ENCODE measurements at regions not wholly inside any gene's neighbourhood (a gene's known extent, or its start where the extent isn't known, plus 50 kb on each side); places are given as distances from the start of the nearest gene placed in this dataset.

- Histone ChIP-seq H3K9me3 (ENCODE audit: low read depth) (no peaks in the 10 kb centered on the region), H3K4me3 (no peak overlapping the region), H3K9me2 (replicated peaks; ENCODE audit: insufficient read depth) (no peaks in the 10 kb centered on the region), H3K4me2 (no peak overlapping the region), H2AFZ (no peak overlapping the region), H3K79me2 (no peaks in the 10 kb centered on the region), H3K27me3 (no peaks in the 10 kb centered on the region), H3K36me3 (replicated peaks; ENCODE audit: insufficient read depth, low read depth) (no peaks in the 10 kb centered on the region), H3K27ac (no peak overlapping the region), H3K4me1 (ENCODE audit: insufficient read depth) (no peaks in the 10 kb centered on the region), H4K20me1 (ENCODE audit: insufficient read depth, poor library complexity, severe bottlenecking) (no peaks in the 10 kb centered on the region)
- DNase-seq (ENCODE audit: low spot score): no peak
- TF ChIP-seq EZH2 (IDR thresholded peaks at IDR 0.05; ENCODE audit: borderline replicate concordance) (no peak), CTCF (IDR thresholded peaks at IDR 0.05; ENCODE audit: poor library complexity) (no peak), EZH2phosphoT487 (IDR thresholded peaks at IDR 0.05; ENCODE audit: low read depth, severe bottlenecking, unreplicated experiment) (no peak)
- 48% methylated on average over 1 of the region's 1 CpG for WGBS (ENCODE audit: low lambda C conversion rate, missing lambda C conversion rate)
Observed at GRCh38 chr13:82674546-82674945, 1207.7 kb downstream of the SLITRK1 start.

- no peaks in the 10 kb centered on the region for H3K4me1 ChIP-seq (ENCODE audit: insufficient read depth)
- H3K79me2 ChIP-seq: no peaks in the 10 kb centered on the region
- DNase-seq (ENCODE audit: low spot score): no peak
- H3K27me3 ChIP-seq: no peaks in the 10 kb centered on the region
- H3K9me2 ChIP-seq (replicated peaks; ENCODE audit: insufficient read depth): no peaks in the 10 kb centered on the region
- H3K36me3 ChIP-seq (replicated peaks; ENCODE audit: insufficient read depth, low read depth): no peaks in the 10 kb centered on the region
- WGBS (ENCODE audit: low lambda C conversion rate, missing lambda C conversion rate): 91% methylated on average over 2 of the region's 2 CpGs
- H3K27ac ChIP-seq: no peak overlapping the region
- H3K9me3 ChIP-seq (ENCODE audit: low read depth): no peaks in the 10 kb centered on the region
- H3K4me3 ChIP-seq: no peak overlapping the region
- H2AFZ ChIP-seq: no peak overlapping the region
- no peaks in the 10 kb centered on the region for H4K20me1 ChIP-seq (ENCODE audit: insufficient read depth, poor library complexity, severe bottlenecking)
- TF ChIP-seq EZH2phosphoT487 (IDR thresholded peaks at IDR 0.05; ENCODE audit: low read depth, severe bottlenecking, unreplicated experiment) (no peak), CTCF (IDR thresholded peaks at IDR 0.05; ENCODE audit: poor library complexity) (no peak), EZH2 (IDR thresholded peaks at IDR 0.05; ENCODE audit: borderline replicate concordance) (no peak)
- H3K4me2 ChIP-seq: no peak overlapping the region
Observed at GRCh38 chr13:82672248-82672647, 1210.0 kb downstream of the SLITRK1 start.

- no peak overlapping the region for H3K4me3 ChIP-seq
Observed at GRCh38 chr13:82664183-82664582, 1218.1 kb downstream of the SLITRK1 start.

More at GRCh38 chr13:82664183-82664582, 1218.1 kb downstream of the SLITRK1 start:
- Histone ChIP-seq H4K20me1 (ENCODE audit: insufficient read depth, poor library complexity, severe bottlenecking) (no peaks in the 10 kb centered on the region), H3K9me3 (ENCODE audit: low read depth) (no peaks in the 10 kb centered on the region), H3K36me3 (replicated peaks; ENCODE audit: insufficient read depth, low read depth) (no peaks in the 10 kb centered on the region), H3K27me3 (no peaks in the 10 kb centered on the region), H3K4me2 (no peak overlapping the region), H3K79me2 (no peaks in the 10 kb centered on the region), H3K4me1 (ENCODE audit: insufficient read depth) (no peaks in the 10 kb centered on the region), H3K27ac (no peak overlapping the region), H3K9me2 (replicated peaks; ENCODE audit: insufficient read depth) (no peaks in the 10 kb centered on the region), H2AFZ (no peak overlapping the region)
- no peak for DNase-seq (ENCODE audit: low spot score)
- WGBS (ENCODE audit: low lambda C conversion rate, missing lambda C conversion rate): 26% methylated on average over 1 of the region's 1 CpG
- TF ChIP-seq EZH2 (IDR thresholded peaks at IDR 0.05; ENCODE audit: borderline replicate concordance) (no peak), EZH2phosphoT487 (IDR thresholded peaks at IDR 0.05; ENCODE audit: low read depth, severe bottlenecking, unreplicated experiment) (no peak), CTCF (IDR thresholded peaks at IDR 0.05; ENCODE audit: poor library complexity) (no peak)

Data from hepatocyte (in vitro differentiated cells).